ENCODE measurements at regions not wholly inside any gene's neighbourhood (a gene's known extent, or its start where the extent isn't known, plus 50 kb on each side); places are given as distances from the start of the nearest gene placed in this dataset.
"Not testable (repeated sequence)": the region's sequence is repeated elsewhere in the genome, so short reads cannot be mapped to it uniquely, and the experiment has no call there.

DNA sequence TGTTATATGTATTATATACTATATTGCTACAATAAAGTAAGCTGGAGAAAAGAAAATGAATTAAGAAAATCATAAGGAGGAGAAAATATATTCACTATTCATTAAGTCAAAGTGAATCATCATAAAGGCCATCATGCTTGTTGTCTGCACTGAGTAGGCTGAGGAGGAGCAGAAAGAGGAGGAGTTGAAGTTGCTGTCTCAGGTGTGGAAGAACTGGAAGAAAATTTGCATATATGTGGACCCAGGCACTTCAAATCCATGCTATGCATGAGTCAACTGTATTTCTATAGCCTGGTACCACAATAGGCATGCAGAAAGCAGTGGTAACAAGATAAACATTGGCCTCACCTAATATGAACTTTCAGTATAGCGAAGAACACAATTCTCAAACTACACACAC, 135.9 kb upstream of the SGCG start:
- no peak for DNase-seq

DNA sequence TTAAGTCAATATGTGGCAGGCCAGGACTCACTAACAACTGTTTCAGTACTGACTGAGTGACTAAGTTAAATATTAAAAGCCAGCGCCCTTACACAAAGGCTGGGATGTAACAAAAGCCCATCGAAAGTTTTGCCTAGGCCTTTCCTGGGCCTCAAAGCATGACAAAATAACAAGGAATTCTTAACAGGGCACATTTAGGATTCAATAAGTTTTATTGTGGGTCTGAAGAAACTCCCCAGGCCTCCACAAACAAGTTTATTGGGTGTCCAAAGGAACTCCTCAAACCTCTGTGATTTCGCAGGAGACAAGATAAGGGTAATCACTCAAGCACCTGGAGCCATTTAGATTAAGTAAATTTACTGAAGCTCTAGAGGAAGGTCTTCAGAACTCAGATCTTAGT, 130.7 kb upstream of the SGCG start:
- no peak for DNase-seq

- not testable (repeated sequence) for DNase-seq
Observed at GRCh38 chr13:23053711-23054110, 127.1 kb upstream of the SGCG start.

- no peak for DNase-seq
Observed at GRCh38 chr13:23059173-23059572, 121.6 kb upstream of the SGCG start.

- no peak for DNase-seq
Observed at GRCh38 chr13:23060959-23061358, 119.8 kb upstream of the SGCG start.

DNA sequence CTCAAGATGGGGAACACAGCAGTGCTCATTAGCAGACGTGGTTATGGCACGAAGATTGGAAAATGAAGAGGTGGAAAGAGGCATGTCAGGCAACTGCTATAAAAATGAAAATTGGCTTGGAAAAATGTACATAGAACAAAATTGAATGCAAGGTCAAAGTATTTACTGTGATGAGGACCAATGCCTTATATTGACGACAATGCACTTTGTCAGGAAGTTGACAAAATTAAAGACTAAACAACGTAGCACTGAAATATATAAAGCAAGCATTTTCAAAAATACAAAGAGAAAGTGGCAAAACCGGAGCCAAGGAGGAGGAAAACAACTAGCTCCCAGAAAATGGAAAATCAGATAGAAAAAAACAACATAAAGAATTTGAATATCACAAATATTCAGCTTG, 113.7 kb upstream of the SGCG start:
- no peak for DNase-seq

DNA sequence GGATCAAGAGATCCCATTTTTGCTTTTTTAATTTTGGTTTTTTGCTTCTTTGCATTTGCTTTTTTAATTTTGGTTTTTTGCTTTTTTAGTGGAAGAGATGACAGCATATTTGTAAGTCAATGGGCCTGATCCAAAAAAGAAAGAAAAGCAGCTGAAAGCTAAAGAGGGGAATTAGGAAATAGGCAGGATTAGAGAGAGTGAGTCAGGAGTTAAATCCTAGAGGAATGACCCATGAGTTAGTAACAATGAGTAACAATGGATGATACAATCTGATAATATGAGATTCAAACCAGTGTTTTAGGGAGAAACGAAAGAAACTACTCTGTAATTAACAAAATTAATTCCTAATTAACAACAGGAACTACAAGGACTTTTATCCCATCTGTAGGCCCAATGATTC, 111.2 kb upstream of the SGCG start:
- DNase-seq = no peak

DNA sequence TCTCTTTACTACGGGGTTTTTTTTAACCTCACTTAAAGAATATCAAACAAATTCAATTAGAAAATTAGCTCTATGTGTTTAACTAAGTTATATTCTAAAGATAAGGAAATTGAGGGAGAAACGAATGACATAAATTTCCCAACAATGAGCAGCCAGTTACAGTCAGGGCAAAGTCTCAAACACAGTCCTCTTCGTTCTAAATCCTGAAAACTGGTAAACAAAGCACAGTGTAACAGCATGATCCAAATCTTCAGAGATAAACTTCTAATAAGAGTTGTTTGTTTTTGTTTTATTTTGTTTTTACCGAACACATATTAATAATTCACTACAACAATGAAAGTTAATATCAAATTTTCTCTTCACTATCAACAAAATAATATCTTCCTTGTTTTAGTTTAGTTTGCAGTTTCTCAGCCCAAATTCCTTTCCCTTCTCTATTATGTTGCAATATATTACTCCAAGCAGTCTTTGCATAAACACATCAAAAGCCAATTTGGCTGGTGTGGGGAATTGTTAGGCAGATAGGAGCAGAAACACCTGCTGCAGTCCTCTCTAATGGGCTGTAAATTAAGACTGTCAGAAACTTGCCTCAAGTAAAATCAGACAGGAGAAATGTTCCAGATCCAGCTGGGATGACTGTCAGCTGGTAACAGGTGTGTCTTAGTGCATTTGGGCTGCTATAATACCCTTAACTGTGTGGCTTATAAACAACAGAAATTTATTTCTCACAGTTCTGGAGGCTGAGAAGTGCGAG, 106.5 kb upstream of the SGCG start:
- DNase-seq = no peak

DNA sequence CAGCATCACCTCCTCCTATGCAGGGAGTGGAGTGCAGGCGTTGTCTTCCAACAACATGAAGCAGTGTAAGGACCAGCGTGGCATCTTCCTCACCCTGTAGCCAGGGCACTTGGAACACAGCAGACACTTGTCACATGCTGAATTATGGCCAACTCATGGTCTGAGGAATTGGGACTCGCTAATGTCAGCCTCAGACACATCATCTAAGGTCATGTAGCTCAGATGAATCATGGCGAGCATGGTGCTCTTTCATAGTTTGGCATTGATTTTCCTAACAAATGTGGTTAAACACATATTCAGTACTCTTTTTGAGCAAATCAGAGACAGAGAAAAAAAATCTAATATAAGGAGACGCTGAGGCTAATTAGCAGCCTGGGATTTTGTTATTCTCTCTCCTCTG, 99.6 kb upstream of the SGCG start:
- no peak for DNase-seq

DNA sequence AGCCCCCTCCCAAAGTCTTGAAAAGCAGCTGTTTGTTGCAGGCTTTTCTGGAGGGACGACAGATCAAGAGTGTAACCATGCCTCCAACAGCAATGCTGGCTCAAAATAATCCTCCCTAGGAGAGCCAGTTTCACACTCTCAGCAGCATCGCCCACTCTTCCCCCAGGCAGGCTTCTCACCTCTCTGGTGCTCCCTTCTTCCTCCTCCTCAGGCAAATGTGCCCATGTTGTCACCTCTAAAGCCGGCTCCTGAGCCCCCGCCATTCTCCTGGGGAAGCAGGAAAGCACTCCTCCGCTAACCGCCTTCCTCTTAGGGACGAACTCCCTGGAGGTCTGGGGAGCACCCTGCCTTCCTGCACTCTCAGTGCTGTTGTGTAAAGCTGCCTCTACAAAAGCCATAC, 98.9 kb upstream of the SGCG start:
- no peak for DNase-seq

- no peak for DNase-seq
Observed at GRCh38 chr13:23086968-23087623, 93.7 kb upstream of the SGCG start.

- no peak for DNase-seq
Observed at GRCh38 chr13:23087880-23088279, 92.9 kb upstream of the SGCG start.

- no peak for DNase-seq
Observed at GRCh38 chr13:23098161-23098907, 82.4 kb upstream of the SGCG start.

- no peak for DNase-seq
Observed at GRCh38 chr13:23105051-23105450, 75.7 kb upstream of the SGCG start.

DNA sequence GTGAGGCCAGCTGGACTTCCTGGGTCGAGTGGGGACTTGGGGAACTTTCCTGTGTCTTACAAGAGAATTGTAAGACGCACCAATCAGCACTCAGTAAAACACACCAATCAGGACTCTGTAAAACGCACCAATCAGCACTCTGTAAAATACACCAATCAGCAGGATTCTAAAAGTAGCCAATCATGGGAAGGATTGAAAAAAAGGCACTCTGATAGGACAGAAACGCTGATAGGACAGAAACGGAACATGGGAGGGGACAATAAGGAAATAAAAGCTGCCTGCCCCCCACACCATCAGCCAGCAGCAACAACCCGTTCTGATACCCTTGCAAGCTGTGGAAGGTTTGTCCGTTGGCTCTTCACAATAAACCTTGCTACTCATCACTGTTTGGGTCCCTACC, 73.1 kb upstream of the SGCG start:
- DNase-seq = no peak

- DNase-seq = no peak
Observed at GRCh38 chr13:23119131-23119530, 61.6 kb upstream of the SGCG start.

GRCh38 chr13:23127540-23127939, 53.2 kb upstream of the SGCG start:
- DNase-seq = not testable (repeated sequence)

- no peak for DNase-seq
Observed at GRCh38 chr13:23129331-23129730, 51.4 kb upstream of the SGCG start.

Measured in left hindlimb (tissue), 1 donor.